ENCODE measurements at regions not wholly inside any gene's neighbourhood (a gene's known extent, or its start where the extent isn't known, plus 50 kb on each side); places are given as distances from the start of the nearest gene placed in this dataset.

DNA sequence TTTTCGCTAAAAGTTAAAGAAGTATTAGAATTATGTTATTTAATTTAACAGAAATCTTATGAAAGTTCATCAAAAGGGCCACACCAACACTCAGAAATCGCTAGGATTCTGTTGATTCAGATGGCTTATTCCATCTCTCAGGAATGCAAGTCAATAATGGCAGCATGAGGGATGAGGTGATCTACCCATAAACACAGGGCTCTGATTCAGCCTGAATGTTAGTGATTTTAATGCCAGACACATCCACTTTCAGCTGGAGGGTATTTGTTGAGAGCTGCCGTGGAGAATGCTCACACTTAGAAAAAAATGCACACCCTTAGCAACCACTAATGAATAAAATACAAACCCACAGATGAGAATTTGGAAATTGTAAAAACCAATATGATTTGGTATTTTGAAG, 173.3 kb upstream of the ERBB4 start:
- Histone ChIP-seq H3K79me2 (ENCODE audit: control insufficient read depth, insufficient read depth, low read length) (no peaks in the 10 kb centered on the region), H3K9me1 (replicated peaks; ENCODE audit: control insufficient read depth, extremely low read depth, insufficient read depth, low read length) (no peaks in the 10 kb centered on the region), H3K36me3 (ENCODE audit: control insufficient read depth in 2 of 2, extremely low read depth in 1 of 2, insufficient read depth in 2 of 2, low read length in 2 of 2) (no peaks in the 10 kb centered on the region), H3K9me3 (replicated peaks; ENCODE audit: control insufficient read depth, insufficient read depth, low read length) (no peaks in the 10 kb centered on the region), H3K4me3 (replicated peaks in 1 of 3; ENCODE audit: insufficient read depth in 1 of 3, low read depth in 1 of 3, low read length in 3 of 3) (no peak overlapping the region), H2AFZ (ENCODE audit: low read depth, low read length) (no peak overlapping the region), H3K9ac (replicated peaks; ENCODE audit: extremely low read depth, insufficient read depth, low read length) (no peak overlapping the region), H3K4me2 (ENCODE audit: insufficient read depth, low read length) (no peak overlapping the region), H3K4me1 (ENCODE audit: control insufficient read depth, extremely low read depth, insufficient read depth, low read length) (no peaks in the 10 kb centered on the region), H3K27ac (ENCODE audit: insufficient read depth, low read depth, low read length) (no peak overlapping the region), H4K20me1 (replicated peaks; ENCODE audit: control insufficient read depth, extremely low read depth, insufficient read depth, low read length) (no peaks in the 10 kb centered on the region), H3K27me3 (ENCODE audit: control insufficient read depth in 2 of 2, insufficient read depth in 2 of 2, low read length in 2 of 2) (no peaks in the 10 kb centered on the region)
- DNase-seq (ENCODE audit: low read depth, low spot score) (no peak), FAIRE-seq (no peak)
- no TSS peak for BruUV-seq (replicated peaks)
- POLR2A ChIA-PET = no interaction called here
- TF ChIP-seq POLR2A (IDR thresholded peaks at IDR 0.05; ENCODE audit: low read depth, low read length) (no peak), GATA2 (IDR thresholded peaks at IDR 0.05; ENCODE audit: insufficient read depth, insufficient read length, low read depth, low read length) (no peak), JUN (IDR thresholded peaks at IDR 0.05; ENCODE audit: borderline replicate concordance, insufficient read depth, insufficient read length, low read depth) (no peak), FOS (IDR thresholded peaks at IDR 0.05; ENCODE audit: borderline replicate concordance, insufficient read depth, low read length) (no peak), MYC (IDR thresholded peaks at IDR 0.05; ENCODE audit: low read depth, low read length) (no peak), POLR2AphosphoS5 (IDR thresholded peaks at IDR 0.05; ENCODE audit: insufficient read depth, low read depth, low read length) (no peak)
- TF ChIP-seq, protein P1, sequence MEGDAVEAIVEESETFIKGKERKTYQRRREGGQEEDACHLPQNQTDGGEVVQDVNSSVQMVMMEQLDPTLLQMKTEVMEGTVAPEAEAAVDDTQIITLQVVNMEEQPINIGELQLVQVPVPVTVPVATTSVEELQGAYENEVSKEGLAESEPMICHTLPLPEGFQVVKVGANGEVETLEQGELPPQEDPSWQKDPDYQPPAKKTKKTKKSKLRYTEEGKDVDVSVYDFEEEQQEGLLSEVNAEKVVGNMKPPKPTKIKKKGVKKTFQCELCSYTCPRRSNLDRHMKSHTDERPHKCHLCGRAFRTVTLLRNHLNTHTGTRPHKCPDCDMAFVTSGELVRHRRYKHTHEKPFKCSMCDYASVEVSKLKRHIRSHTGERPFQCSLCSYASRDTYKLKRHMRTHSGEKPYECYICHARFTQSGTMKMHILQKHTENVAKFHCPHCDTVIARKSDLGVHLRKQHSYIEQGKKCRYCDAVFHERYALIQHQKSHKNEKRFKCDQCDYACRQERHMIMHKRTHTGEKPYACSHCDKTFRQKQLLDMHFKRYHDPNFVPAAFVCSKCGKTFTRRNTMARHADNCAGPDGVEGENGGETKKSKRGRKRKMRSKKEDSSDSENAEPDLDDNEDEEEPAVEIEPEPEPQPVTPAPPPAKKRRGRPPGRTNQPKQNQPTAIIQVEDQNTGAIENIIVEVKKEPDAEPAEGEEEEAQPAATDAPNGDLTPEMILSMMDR (IDR thresholded peaks at IDR 0.05; ENCODE audit: extremely low read depth in 1 of 2, insufficient read depth in 1 of 2, low read depth in 1 of 2, low read length in 2 of 2) = no peak
- TF ChIP-seq, protein P2, sequence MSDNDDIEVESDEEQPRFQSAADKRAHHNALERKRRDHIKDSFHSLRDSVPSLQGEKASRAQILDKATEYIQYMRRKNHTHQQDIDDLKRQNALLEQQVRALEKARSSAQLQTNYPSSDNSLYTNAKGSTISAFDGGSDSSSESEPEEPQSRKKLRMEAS (IDR thresholded peaks at IDR 0.05; ENCODE audit: insufficient read depth, insufficient read length) = no peak
- intact Hi-C loops (cut with micrococcal nuclease) (no loop called here), dilution Hi-C loops (cut with MboI; ENCODE audit: extremely low pct_ligation_motif_present, low sequenced_read_pairs) (no loop called here)
- CTCF ChIA-PET = no interaction called here
